Hepatocyte (in vitro differentiated cells): ENCODE measurements at regions not wholly inside any gene's neighbourhood (a gene's known extent, or its start where the extent isn't known, plus 50 kb on each side); places are given as distances from the start of the nearest gene placed in this dataset.

ENCODE experiments used
- EZH2 ChIP-seq: fragments of 200-600 bp; sonication (generic); IDR thresholded peaks from 2 replicates; pipeline ENCODE4 v1.6.1; 2016; ENCODE audit warnings: antibody characterized with exemption, mild to moderate bottlenecking, borderline replicate concordance
- TF ChIP-seq, protein P1 (sequence below): fragments of 200-600 bp; sonication (generic); IDR thresholded peaks from 2 replicates; pipeline ENCODE4 v1.5.1; 2016; ENCODE audit warnings: antibody characterized with exemption, mild to moderate bottlenecking; ENCODE audit not compliant: poor library complexity

- TF ChIP-seq, protein P1, sequence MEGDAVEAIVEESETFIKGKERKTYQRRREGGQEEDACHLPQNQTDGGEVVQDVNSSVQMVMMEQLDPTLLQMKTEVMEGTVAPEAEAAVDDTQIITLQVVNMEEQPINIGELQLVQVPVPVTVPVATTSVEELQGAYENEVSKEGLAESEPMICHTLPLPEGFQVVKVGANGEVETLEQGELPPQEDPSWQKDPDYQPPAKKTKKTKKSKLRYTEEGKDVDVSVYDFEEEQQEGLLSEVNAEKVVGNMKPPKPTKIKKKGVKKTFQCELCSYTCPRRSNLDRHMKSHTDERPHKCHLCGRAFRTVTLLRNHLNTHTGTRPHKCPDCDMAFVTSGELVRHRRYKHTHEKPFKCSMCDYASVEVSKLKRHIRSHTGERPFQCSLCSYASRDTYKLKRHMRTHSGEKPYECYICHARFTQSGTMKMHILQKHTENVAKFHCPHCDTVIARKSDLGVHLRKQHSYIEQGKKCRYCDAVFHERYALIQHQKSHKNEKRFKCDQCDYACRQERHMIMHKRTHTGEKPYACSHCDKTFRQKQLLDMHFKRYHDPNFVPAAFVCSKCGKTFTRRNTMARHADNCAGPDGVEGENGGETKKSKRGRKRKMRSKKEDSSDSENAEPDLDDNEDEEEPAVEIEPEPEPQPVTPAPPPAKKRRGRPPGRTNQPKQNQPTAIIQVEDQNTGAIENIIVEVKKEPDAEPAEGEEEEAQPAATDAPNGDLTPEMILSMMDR, result no peak
- TF ChIP-seq EZH2, result no peak
Observed at GRCh38 chr9:7479300-7479699, 320.3 kb downstream of the DMAC1 start.
